Esophagus muscularis mucosa (tissue), 3 donors: ENCODE measurements at regions not wholly inside any gene's neighbourhood (a gene's known extent, or its start where the extent isn't known, plus 50 kb on each side); places are given as distances from the start of the nearest gene placed in this dataset.

Source experiments
- POLR2A ChIP-seq: fragments of 450-650 bp; IDR thresholded peaks from one replicate; pipeline ENCODE4 v1.6.1; 2017; ENCODE audit warnings: antibody characterized with exemption, moderate library complexity, mild to moderate bottlenecking, low read depth
- POLR2AphosphoS5 ChIP-seq, 2 donors: sonication (generic); formaldehyde crosslinking; IDR thresholded peaks; one replicate each; pipeline ENCODE4 v1.6.1; 2017; ENCODE audit warnings: antibody characterized with exemption in 2 of 2
- TF ChIP-seq, protein P1 (sequence below), 3 experiments: fragments of 200-600 bp in 2 of 3; fragments of 450-650 bp in 1 of 3; sonication (generic) in 2 of 3; IDR thresholded peaks; one replicate each; pipeline ENCODE4 v1.5.1; 2017 to 2019; ENCODE audit warnings: antibody characterized with exemption in 3 of 3, mild to moderate bottlenecking in 2 of 3, moderate library complexity in 1 of 3

DNA sequence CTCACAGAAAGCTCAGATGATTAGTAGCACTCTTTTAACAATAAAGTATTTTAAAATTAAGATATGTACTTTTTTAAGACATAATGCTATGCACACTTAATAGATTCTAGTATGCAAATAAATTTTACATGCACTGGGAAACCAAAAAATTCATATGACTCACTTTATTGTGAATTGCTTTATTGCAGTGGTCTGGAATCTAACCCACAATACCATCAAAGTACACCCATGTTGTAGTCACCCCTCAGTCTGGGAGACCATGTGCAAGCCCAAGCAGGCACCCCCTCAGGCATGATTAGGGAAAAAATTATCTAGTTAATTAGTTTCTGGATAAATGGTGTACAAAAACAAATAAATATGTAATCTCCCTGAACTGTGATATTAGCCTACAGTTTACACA is 649.0 kb upstream of the HS6ST1 start:
- TF ChIP-seq, protein P1, sequence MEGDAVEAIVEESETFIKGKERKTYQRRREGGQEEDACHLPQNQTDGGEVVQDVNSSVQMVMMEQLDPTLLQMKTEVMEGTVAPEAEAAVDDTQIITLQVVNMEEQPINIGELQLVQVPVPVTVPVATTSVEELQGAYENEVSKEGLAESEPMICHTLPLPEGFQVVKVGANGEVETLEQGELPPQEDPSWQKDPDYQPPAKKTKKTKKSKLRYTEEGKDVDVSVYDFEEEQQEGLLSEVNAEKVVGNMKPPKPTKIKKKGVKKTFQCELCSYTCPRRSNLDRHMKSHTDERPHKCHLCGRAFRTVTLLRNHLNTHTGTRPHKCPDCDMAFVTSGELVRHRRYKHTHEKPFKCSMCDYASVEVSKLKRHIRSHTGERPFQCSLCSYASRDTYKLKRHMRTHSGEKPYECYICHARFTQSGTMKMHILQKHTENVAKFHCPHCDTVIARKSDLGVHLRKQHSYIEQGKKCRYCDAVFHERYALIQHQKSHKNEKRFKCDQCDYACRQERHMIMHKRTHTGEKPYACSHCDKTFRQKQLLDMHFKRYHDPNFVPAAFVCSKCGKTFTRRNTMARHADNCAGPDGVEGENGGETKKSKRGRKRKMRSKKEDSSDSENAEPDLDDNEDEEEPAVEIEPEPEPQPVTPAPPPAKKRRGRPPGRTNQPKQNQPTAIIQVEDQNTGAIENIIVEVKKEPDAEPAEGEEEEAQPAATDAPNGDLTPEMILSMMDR (IDR thresholded peaks at IDR 0.05): no peak
- no peak for TF ChIP-seq POLR2A
- TF ChIP-seq POLR2AphosphoS5 (IDR thresholded peaks at IDR 0.05): no peak
